ENCODE measurements at regions not wholly inside any gene's neighbourhood (a gene's known extent, or its start where the extent isn't known, plus 50 kb on each side); places are given as distances from the start of the nearest gene placed in this dataset.
"Not testable (repeated sequence)": the region's sequence is repeated elsewhere in the genome, so short reads cannot be mapped to it uniquely, and the experiment has no call there.

DNA sequence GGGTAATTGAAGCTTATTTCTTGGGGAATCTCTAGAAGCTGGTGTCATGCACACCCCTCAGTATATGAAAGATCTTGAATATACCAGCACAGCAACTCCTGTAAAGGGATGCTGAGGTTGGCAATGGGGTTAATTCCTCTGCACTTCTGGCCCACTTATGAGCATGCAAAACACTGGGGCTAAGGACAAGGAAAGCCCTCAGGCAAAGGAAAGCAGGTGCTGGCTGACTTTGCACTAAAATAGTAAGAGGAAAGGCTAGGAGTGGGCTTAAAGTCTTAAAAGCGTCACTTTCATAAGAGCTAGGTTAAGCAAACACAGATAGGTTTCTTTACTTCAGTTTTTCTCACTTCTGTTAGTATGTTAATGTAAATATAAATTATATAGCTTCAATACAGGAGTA, 572.6 kb upstream of the LUZP2 start:
- no peak overlapping the region for H3K4me3 ChIP-seq (ENCODE audit: low read depth, low read length)
- TF ChIP-seq, protein P1, sequence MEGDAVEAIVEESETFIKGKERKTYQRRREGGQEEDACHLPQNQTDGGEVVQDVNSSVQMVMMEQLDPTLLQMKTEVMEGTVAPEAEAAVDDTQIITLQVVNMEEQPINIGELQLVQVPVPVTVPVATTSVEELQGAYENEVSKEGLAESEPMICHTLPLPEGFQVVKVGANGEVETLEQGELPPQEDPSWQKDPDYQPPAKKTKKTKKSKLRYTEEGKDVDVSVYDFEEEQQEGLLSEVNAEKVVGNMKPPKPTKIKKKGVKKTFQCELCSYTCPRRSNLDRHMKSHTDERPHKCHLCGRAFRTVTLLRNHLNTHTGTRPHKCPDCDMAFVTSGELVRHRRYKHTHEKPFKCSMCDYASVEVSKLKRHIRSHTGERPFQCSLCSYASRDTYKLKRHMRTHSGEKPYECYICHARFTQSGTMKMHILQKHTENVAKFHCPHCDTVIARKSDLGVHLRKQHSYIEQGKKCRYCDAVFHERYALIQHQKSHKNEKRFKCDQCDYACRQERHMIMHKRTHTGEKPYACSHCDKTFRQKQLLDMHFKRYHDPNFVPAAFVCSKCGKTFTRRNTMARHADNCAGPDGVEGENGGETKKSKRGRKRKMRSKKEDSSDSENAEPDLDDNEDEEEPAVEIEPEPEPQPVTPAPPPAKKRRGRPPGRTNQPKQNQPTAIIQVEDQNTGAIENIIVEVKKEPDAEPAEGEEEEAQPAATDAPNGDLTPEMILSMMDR (IDR thresholded peaks at IDR 0.05; ENCODE audit: low read depth, low read length, missing control alignments) = no peak
- in situ Hi-C loops (cut with HindIII; ENCODE audit: low sequenced_read_pairs) = no loop called here
- no peak for DNase-seq (ENCODE audit: low read depth)

DNA sequence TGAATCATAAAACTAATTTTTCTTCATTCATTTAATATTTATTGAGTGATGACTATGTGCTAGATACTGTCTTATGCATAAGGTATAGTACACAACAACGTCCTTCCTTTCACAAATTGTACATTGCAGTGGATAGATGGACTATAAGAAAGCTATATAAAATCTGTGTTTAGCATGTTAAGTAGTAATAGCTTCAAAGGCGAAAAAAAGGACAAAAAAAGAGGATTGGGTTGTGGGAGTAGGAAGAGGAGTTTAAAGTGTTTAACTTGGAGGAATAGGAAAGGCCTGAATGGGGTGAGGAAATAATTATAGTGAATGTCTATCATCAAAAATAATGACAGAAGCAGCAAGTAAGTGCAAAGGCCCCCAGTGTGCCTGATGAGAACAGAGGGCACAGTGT, 565.4 kb upstream of the LUZP2 start:
- DNase-seq (ENCODE audit: low read depth) = no peak
- in situ Hi-C loops (cut with HindIII; ENCODE audit: low sequenced_read_pairs) = no loop called here
- no peak overlapping the region for H3K4me3 ChIP-seq (ENCODE audit: low read depth, low read length)
- TF ChIP-seq, protein P1 (IDR thresholded peaks at IDR 0.05; ENCODE audit: low read depth, low read length, missing control alignments) = no peak

DNA sequence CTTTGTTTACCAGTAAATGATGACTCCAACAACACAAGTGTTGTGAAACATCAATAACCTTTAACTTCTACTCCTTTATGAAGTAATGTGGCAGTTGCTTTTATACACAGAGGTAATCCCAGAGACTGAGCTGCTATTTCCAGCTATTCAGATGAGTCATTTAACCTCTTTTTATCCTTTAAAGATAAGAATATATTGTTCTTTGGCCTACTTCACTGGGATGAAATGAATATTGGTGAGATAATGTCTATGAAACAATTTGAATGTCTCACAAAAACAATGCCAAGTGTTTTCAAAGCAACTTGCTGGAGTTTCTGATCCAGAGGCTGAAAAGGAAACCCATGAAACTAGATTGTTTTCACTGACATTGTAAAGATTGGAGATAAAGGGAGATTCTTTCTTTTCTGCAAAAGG, 564.4 kb upstream of the LUZP2 start:
- no peak overlapping the region for H3K4me3 ChIP-seq (ENCODE audit: low read depth, low read length)
- DNase-seq (ENCODE audit: low read depth) = no peak
- TF ChIP-seq, protein P1 (IDR thresholded peaks at IDR 0.05; ENCODE audit: low read depth, low read length, missing control alignments) = no peak
- in situ Hi-C loops (cut with HindIII; ENCODE audit: low sequenced_read_pairs) = no loop called here

DNA sequence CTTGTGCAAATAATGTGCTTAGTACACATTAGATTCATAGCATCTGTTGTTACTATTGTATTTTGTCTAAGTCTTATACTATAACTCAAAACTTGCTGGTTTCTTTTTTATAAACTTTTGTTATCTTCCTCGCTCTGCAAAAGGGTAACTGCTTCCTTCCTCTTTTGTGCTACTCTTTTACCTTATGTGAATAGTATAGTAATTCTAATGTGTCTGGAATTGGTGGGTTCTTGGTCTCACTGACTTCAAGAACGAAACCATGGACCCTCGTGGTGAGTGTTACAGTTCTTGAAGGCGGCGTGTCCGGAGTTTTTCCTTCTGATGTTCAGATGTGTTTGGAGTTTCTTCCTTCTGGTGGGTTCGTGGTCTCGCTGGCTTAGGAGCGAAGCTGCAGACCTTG, 563.1 kb upstream of the LUZP2 start:
- in situ Hi-C loops (cut with HindIII; ENCODE audit: low sequenced_read_pairs) = no loop called here

DNA sequence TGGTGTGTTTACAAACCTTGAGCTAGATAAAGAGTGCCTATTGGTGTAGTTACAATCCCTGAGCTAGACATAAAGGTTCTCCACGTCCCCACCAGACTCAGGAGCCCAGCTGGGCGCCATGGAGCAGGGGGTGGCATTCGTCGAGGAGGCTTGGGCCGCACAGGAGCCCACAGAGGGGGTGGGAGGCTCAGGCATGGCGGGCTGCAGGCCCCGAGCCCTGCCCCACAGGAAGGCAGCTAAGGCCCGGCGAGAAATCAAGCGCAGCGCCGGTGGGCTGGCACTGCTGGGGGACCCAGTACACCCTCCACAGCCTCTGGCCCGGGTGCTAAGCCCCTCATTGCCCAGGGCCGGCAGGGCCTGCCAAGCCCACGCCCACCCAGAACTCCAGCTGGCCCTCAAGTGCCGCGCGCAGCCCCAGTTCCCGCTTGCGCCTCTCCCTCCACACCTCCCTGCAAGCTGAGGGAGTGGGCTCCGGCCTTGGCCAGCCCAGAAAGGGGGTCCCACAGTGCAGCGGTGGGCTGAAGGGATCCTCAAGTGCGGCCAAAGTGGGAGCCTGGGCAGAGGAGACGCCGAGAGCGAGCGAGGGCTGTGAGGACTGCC, 562.1 kb upstream of the LUZP2 start:
- DNase-seq (ENCODE audit: low read depth); H3K4me3 ChIP-seq (ENCODE audit: low read depth, low read length); in situ Hi-C loops (cut with HindIII; ENCODE audit: low sequenced_read_pairs): not testable (repeated sequence)

More for the DNA sequence above, 563.1 kb upstream of the LUZP2 start:
- TF ChIP-seq, protein P1 (IDR thresholded peaks at IDR 0.05; ENCODE audit: low read depth, low read length, missing control alignments) = no peak
- H3K4me3 ChIP-seq (ENCODE audit: low read depth, low read length) = no peak overlapping the region
- no peak for DNase-seq (ENCODE audit: low read depth)

DNA sequence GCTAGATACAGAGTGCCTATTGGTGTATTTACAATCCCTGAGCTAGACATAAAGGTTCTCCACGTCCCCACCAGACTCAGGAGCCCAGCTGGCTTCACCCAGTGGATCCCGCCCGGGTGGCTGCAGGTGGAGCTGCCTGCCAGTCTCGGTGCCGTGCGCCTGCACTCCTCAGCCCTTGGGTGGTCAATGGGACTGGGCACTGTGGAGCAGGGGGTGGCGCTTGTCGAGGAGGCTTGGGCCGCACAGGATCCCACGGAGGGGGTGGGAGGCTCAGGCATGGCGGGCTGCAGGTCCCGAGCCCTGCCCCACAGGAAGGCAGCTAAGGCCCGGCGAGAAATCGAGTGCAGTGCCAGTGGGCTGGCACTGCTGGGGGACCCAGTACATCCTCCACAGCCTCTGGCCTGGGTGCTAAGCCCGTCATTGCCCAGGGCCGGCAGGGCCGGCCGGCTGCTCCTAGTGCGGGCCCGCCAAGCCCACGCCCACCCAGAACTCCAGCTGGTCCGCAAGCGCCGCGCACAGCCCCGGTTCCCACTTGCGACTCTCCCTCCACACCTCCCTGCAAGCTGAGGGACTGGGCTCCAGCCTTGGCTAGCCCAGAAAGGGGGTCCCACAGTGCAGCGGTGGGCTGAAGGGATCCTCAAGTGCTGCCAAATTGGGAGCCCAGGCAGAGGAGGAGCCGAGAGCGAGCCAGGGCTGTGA, 554.6 kb upstream of the LUZP2 start:
- H3K4me3 ChIP-seq (ENCODE audit: low read depth, low read length); DNase-seq (ENCODE audit: low read depth); in situ Hi-C loops (cut with HindIII; ENCODE audit: low sequenced_read_pairs): not testable (repeated sequence)

DNA sequence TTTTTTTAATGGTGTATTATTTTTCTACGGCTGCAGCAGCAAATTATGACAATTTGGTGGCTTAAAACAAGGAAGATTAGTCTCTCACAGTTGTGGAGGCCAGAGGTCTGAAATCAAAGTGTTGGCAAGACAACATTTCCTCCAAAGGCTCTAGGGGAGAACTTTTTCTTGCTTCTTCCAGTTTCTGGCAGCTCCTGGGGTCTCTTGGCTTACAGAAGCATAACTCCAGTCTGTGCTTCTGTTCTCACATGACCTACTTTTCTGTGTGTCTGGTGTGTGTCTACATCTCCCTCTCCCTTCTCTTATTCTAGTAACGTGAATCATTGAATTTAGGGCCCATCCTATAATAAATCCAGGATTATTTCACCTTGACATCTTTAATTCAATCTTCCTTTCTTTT, 551.9 kb upstream of the LUZP2 start:
- TF ChIP-seq, protein P1 (IDR thresholded peaks at IDR 0.05; ENCODE audit: low read depth, low read length, missing control alignments) = no peak
- no peak for DNase-seq (ENCODE audit: low read depth)
- in situ Hi-C loops (cut with HindIII; ENCODE audit: low sequenced_read_pairs) = no loop called here
- no peak overlapping the region for H3K4me3 ChIP-seq (ENCODE audit: low read depth, low read length)
